ENCODE measurements at regions not wholly inside any gene's neighbourhood (a gene's known extent, or its start where the extent isn't known, plus 50 kb on each side); places are given as distances from the start of the nearest gene placed in this dataset.

- TF ChIP-seq CTCF (conservative IDR thresholded peaks at IDR 0.05; ENCODE audit: low read depth, low read length) = no peak
- no peak overlapping the region for H3K4me3 ChIP-seq (IDR thresholded peaks at IDR 0.05; ENCODE audit: insufficient read depth, low read depth, low read length)
- H3K79me2 ChIP-seq (ENCODE audit: insufficient read depth, low read depth) = no peaks in the 10 kb centered on the region
- no peak overlapping the region for H2AFZ ChIP-seq (ENCODE audit: low read depth)
- no peaks in the 10 kb centered on the region for H3K4me1 ChIP-seq (ENCODE audit: low read depth, poor library complexity, severe bottlenecking)
- no peaks in the 10 kb centered on the region for H3K36me3 ChIP-seq (ENCODE audit: insufficient read depth)
- no peak overlapping the region for H3K4me2 ChIP-seq
- no peak overlapping the region for H3K9ac ChIP-seq
- no peaks in the 10 kb centered on the region for H4K20me1 ChIP-seq (ENCODE audit: insufficient read depth)
- no peak overlapping the region for H3K27ac ChIP-seq
- no peaks in the 10 kb centered on the region for H3K27me3 ChIP-seq (ENCODE audit: insufficient read depth, low read depth)
These were observed 325.9 kb upstream of the LINC00305 start for GRCh38 chr18:64474773-64475172.

- H3K36me3 ChIP-seq (ENCODE audit: insufficient read depth) = no peaks in the 10 kb centered on the region
- TF ChIP-seq CTCF (conservative IDR thresholded peaks at IDR 0.05; ENCODE audit: low read depth, low read length) = no peak
- H3K4me3 ChIP-seq (IDR thresholded peaks at IDR 0.05; ENCODE audit: insufficient read depth, low read depth, low read length) = no peak overlapping the region
- H3K9ac ChIP-seq = no peak overlapping the region
- H3K4me2 ChIP-seq = no peak overlapping the region
- H3K4me1 ChIP-seq (ENCODE audit: low read depth, poor library complexity, severe bottlenecking) = no peaks in the 10 kb centered on the region
- H2AFZ ChIP-seq (ENCODE audit: low read depth) = no peak overlapping the region
- no peak overlapping the region for H3K27ac ChIP-seq
- no peaks in the 10 kb centered on the region for H4K20me1 ChIP-seq (ENCODE audit: insufficient read depth)
- no peaks in the 10 kb centered on the region for H3K27me3 ChIP-seq (ENCODE audit: insufficient read depth, low read depth)
- no peaks in the 10 kb centered on the region for H3K79me2 ChIP-seq (ENCODE audit: insufficient read depth, low read depth)
These were observed 325.4 kb upstream of the LINC00305 start for GRCh38 chr18:64474255-64474654.

- Histone ChIP-seq H3K4me1 (ENCODE audit: low read depth, poor library complexity, severe bottlenecking) (no peaks in the 10 kb centered on the region), H4K20me1 (ENCODE audit: insufficient read depth) (no peaks in the 10 kb centered on the region), H3K4me2 (no peak overlapping the region), H3K27ac (no peak overlapping the region), H3K4me3 (IDR thresholded peaks at IDR 0.05; ENCODE audit: insufficient read depth, low read depth, low read length) (no peak overlapping the region), H3K79me2 (ENCODE audit: insufficient read depth, low read depth) (no peaks in the 10 kb centered on the region), H3K27me3 (ENCODE audit: insufficient read depth, low read depth) (no peaks in the 10 kb centered on the region), H2AFZ (ENCODE audit: low read depth) (no peak overlapping the region), H3K9ac (no peak overlapping the region), H3K36me3 (ENCODE audit: insufficient read depth) (no peaks in the 10 kb centered on the region)
- no peak for TF ChIP-seq CTCF (conservative IDR thresholded peaks at IDR 0.05; ENCODE audit: low read depth, low read length)
These were observed 300.5 kb upstream of the LINC00305 start for GRCh38 chr18:64449434-64449833.

GRCh38 chr18:64444819-64445218 is 295.9 kb upstream of the LINC00305 start:
- Histone ChIP-seq H2AFZ (ENCODE audit: low read depth) (no peak overlapping the region), H3K4me1 (ENCODE audit: low read depth, poor library complexity, severe bottlenecking) (no peaks in the 10 kb centered on the region), H3K27ac (no peak overlapping the region), H3K4me3 (IDR thresholded peaks at IDR 0.05; ENCODE audit: insufficient read depth, low read depth, low read length) (no peak overlapping the region), H3K79me2 (ENCODE audit: insufficient read depth, low read depth) (no peaks in the 10 kb centered on the region), H3K4me2 (no peak overlapping the region), H3K36me3 (ENCODE audit: insufficient read depth) (no peaks in the 10 kb centered on the region), H3K27me3 (ENCODE audit: insufficient read depth, low read depth) (no peaks in the 10 kb centered on the region), H4K20me1 (ENCODE audit: insufficient read depth) (no peaks in the 10 kb centered on the region), H3K9ac (no peak overlapping the region)
- no peak for TF ChIP-seq CTCF (conservative IDR thresholded peaks at IDR 0.05; ENCODE audit: low read depth, low read length)

GRCh38 chr18:64438178-64438577 is 289.3 kb upstream of the LINC00305 start:
- H3K27me3 ChIP-seq (ENCODE audit: insufficient read depth, low read depth) = no peaks in the 10 kb centered on the region
- no peak for TF ChIP-seq CTCF (conservative IDR thresholded peaks at IDR 0.05; ENCODE audit: low read depth, low read length)
- no peak overlapping the region for H3K27ac ChIP-seq
- H3K36me3 ChIP-seq (ENCODE audit: insufficient read depth) = no peaks in the 10 kb centered on the region
- H4K20me1 ChIP-seq (ENCODE audit: insufficient read depth) = no peaks in the 10 kb centered on the region
- H3K4me3 ChIP-seq (IDR thresholded peaks at IDR 0.05; ENCODE audit: insufficient read depth, low read depth, low read length) = no peak overlapping the region
- no peak overlapping the region for H3K9ac ChIP-seq
- H3K79me2 ChIP-seq (ENCODE audit: insufficient read depth, low read depth) = no peaks in the 10 kb centered on the region
- H2AFZ ChIP-seq (ENCODE audit: low read depth) = no peak overlapping the region
- H3K4me1 ChIP-seq (ENCODE audit: low read depth, poor library complexity, severe bottlenecking) = no peaks in the 10 kb centered on the region
- no peak overlapping the region for H3K4me2 ChIP-seq

All from KMS-11 (cell line).